Natural killer cell (primary cell): ENCODE measurements at regions not wholly inside any gene's neighbourhood (a gene's known extent, or its start where the extent isn't known, plus 50 kb on each side); places are given as distances from the start of the nearest gene placed in this dataset.

Experiments used
- ATAC-seq, 3 donors: fragments of 150-1000 bp in 2 of 3; fragments of 200-7000 bp in 1 of 3; cut with Tn5 transposase; 1 replicate in 1 of 3; 2 replicates in 2 of 3; pipeline ENCODE4 v1.10.0; 2021; ENCODE audit warnings: mild to moderate bottlenecking in 2 of 3, moderate library complexity in 2 of 3
- DNase-seq, 2 donors: peaks; one replicate each; pipeline versions ENCODE4 v3.0.0 to v3.0.0-alpha.2; 2013 to 2021; ENCODE audit warnings: mixed read lengths in 1 of 2
- H3K27ac ChIP-seq: one replicate; pipeline ENCODE4 v1.5.1; 2013; ENCODE audit warnings: mild to moderate bottlenecking, low read length
- H3K27me3 ChIP-seq: one replicate; pipeline ENCODE4 v1.6.1; 2013; ENCODE audit warnings: low read length; ENCODE audit not compliant: control insufficient read depth, insufficient read depth
- H3K36me3 ChIP-seq: one replicate; pipeline ENCODE4 v1.6.1; 2013; ENCODE audit warnings: low read length; ENCODE audit not compliant: control insufficient read depth, insufficient read depth
- H3K4me1 ChIP-seq: one replicate; pipeline ENCODE4 v1.6.1; 2013; ENCODE audit warnings: low read length; ENCODE audit not compliant: control insufficient read depth, insufficient read depth
- H3K4me3 ChIP-seq: one replicate; pipeline ENCODE4 v1.5.1; 2013; ENCODE audit warnings: low read length
- H3K9me3 ChIP-seq: one replicate; pipeline ENCODE4 v1.6.1; 2013; ENCODE audit warnings: low read length; ENCODE audit not compliant: control insufficient read depth, insufficient read depth
- H3K27ac Mint-ChIP-seq, 2 donors: one replicate each; pipeline ENCODE4 v1.8.0; 2022; ENCODE audit warnings: mild to moderate bottlenecking in 2 of 2, mixed read lengths in 2 of 2, moderate library complexity in 1 of 2
- H3K27me3 Mint-ChIP-seq, 2 donors: one replicate each; pipeline ENCODE4 v1.8.0; 2022; ENCODE audit warnings: low read depth in 2 of 2, mixed read lengths in 2 of 2
- H3K36me3 Mint-ChIP-seq: one replicate; pipeline ENCODE4 v1.8.0; 2022; ENCODE audit warnings: mixed read lengths
- H3K4me1 Mint-ChIP-seq, 2 donors: one replicate each; pipeline ENCODE4 v1.8.0; 2022; ENCODE audit warnings: mixed read lengths in 2 of 2
- H3K4me3 Mint-ChIP-seq: one replicate; pipeline ENCODE4 v1.8.0; 2022; ENCODE audit warnings: mild to moderate bottlenecking, moderate library complexity, mixed read lengths
- H3K9me3 Mint-ChIP-seq, 2 donors: one replicate each; pipeline ENCODE4 v1.8.0; 2022; ENCODE audit warnings: mixed read lengths in 2 of 2
- WGBS: methylation state at CpG from one replicate; pipeline ENCODE4 v1.1.7; 2013; ENCODE audit warnings: missing lambda C conversion rate; ENCODE audit not compliant: insufficient coverage; 5-methylcytosine and 5-hydroxymethylcytosine counted together
- intact Hi-C: fragments of 100-400 bp; cut with micrococcal nuclease; formaldehyde crosslinking; loops from one replicate; pipeline ENCODE4 v1.14.2; 2022
- TF ChIP-seq, protein P1 (sequence below): fragments of 200-600 bp; IDR thresholded peaks from one replicate; pipeline ENCODE4 v1.8.0; 2022; ENCODE audit warnings: antibody characterized with exemption

GRCh38 chr12:114884575-114884974 is 200.6 kb upstream of the TBX3 start:
- Histone ChIP-seq H3K4me3 (no peak overlapping the region), H3K27ac (no peak overlapping the region), H3K36me3 (no peaks in the 10 kb centered on the region), H3K9me3 (no peaks in the 10 kb centered on the region), H3K4me1 (no peaks in the 10 kb centered on the region), H3K27me3 (no peaks in the 10 kb centered on the region)
- peaks cover 0 to 5% of the 10 kb centered on the region in 2 donors for H3K9me3 Mint-ChIP-seq
- H3K36me3 Mint-ChIP-seq = no peaks in the 10 kb centered on the region
- intact Hi-C loops = no loop called here
- H3K4me3 Mint-ChIP-seq = no peak overlapping the region
- WGBS = 87% methylated on average over 5 of the region's 6 CpGs
- no peaks in the 10 kb centered on the region for H3K4me1 Mint-ChIP-seq
- DNase-seq = no peak
- TF ChIP-seq, protein P1, sequence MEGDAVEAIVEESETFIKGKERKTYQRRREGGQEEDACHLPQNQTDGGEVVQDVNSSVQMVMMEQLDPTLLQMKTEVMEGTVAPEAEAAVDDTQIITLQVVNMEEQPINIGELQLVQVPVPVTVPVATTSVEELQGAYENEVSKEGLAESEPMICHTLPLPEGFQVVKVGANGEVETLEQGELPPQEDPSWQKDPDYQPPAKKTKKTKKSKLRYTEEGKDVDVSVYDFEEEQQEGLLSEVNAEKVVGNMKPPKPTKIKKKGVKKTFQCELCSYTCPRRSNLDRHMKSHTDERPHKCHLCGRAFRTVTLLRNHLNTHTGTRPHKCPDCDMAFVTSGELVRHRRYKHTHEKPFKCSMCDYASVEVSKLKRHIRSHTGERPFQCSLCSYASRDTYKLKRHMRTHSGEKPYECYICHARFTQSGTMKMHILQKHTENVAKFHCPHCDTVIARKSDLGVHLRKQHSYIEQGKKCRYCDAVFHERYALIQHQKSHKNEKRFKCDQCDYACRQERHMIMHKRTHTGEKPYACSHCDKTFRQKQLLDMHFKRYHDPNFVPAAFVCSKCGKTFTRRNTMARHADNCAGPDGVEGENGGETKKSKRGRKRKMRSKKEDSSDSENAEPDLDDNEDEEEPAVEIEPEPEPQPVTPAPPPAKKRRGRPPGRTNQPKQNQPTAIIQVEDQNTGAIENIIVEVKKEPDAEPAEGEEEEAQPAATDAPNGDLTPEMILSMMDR = no peak
- H3K27ac Mint-ChIP-seq = no peak overlapping the region
- ATAC-seq = no peak
- no peaks in the 10 kb centered on the region for H3K27me3 Mint-ChIP-seq

- 80% methylated on average over 4 of the region's 4 CpGs for WGBS
- H3K9me3 ChIP-seq = no peaks in the 10 kb centered on the region
- H3K27me3 ChIP-seq = no peaks in the 10 kb centered on the region
- ATAC-seq (no peak), DNase-seq (no peak)
- H3K36me3 ChIP-seq = no peaks in the 10 kb centered on the region
- no peak overlapping the region for H3K4me3 Mint-ChIP-seq
- no peak overlapping the region for H3K4me3 ChIP-seq
- H3K27ac ChIP-seq = no peak overlapping the region
- TF ChIP-seq, protein P1 = no peak
- H3K4me1 Mint-ChIP-seq = no peaks in the 10 kb centered on the region
- intact Hi-C loops = no loop called here
- no peaks in the 10 kb centered on the region for H3K4me1 ChIP-seq
- no peaks in the 10 kb centered on the region for H3K27me3 Mint-ChIP-seq
- H3K27ac Mint-ChIP-seq = no peak overlapping the region
- H3K9me3 Mint-ChIP-seq = peaks cover 2 to 8% of the 10 kb centered on the region in 2 donors
- H3K36me3 Mint-ChIP-seq = no peaks in the 10 kb centered on the region
Observed at GRCh38 chr12:114882083-114882482, 198.1 kb upstream of the TBX3 start.

GRCh38 chr12:114879354-114879753 is 195.4 kb upstream of the TBX3 start:
- DNase-seq = no peak
- Mint-ChIP-seq H3K4me1 (no peaks in the 10 kb centered on the region), H3K27me3 (no peaks in the 10 kb centered on the region), H3K36me3 (no peaks in the 10 kb centered on the region), H3K27ac (no peak overlapping the region), H3K4me3 (no peak overlapping the region), H3K9me3 (peaks cover 2 to 5% of the 10 kb centered on the region in 2 donors)
- Histone ChIP-seq H3K4me3 (no peak overlapping the region), H3K36me3 (no peaks in the 10 kb centered on the region), H3K27me3 (no peaks in the 10 kb centered on the region), H3K4me1 (no peaks in the 10 kb centered on the region), H3K9me3 (no peaks in the 10 kb centered on the region), H3K27ac (no peak overlapping the region)
- TF ChIP-seq, protein P1 = no peak
- 91% methylated on average over 4 of the region's 4 CpGs for WGBS
- ATAC-seq = no peak
- intact Hi-C loops = no loop called here

DNA sequence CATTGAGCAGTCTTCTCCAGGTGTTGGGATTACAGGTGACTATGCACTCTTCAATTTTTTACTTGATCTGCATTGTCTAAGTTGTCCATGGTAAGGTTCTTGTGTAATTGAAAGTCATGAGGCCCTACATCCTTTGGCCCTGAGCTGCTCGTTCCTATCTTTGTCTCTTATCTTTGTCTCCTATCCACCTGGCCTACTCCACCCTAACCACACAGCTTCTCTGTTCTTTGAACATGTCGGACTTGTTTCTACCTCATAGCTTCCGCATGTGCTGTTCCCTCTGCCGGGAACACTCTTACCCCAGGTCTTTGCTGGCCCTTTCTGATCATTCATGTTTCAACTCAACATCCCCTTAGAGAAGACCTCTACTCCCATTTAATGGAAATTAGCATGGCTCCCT is 194.8 kb upstream of the TBX3 start:
- H3K27me3 Mint-ChIP-seq = no peaks in the 10 kb centered on the region
- Histone ChIP-seq H3K27me3 (no peaks in the 10 kb centered on the region), H3K9me3 (no peaks in the 10 kb centered on the region), H3K4me1 (no peaks in the 10 kb centered on the region), H3K27ac (no peak overlapping the region), H3K4me3 (no peak overlapping the region), H3K36me3 (no peaks in the 10 kb centered on the region)
- DNase-seq (no peak), ATAC-seq (no peak)
- WGBS = 82% methylated on average over 4 of the region's 4 CpGs
- intact Hi-C loops = no loop called here
- no peaks in the 10 kb centered on the region for H3K36me3 Mint-ChIP-seq
- TF ChIP-seq, protein P1 = no peak
- H3K4me1 Mint-ChIP-seq = no peaks in the 10 kb centered on the region
- H3K4me3 Mint-ChIP-seq = no peak overlapping the region
- H3K27ac Mint-ChIP-seq = no peak overlapping the region
- H3K9me3 Mint-ChIP-seq = peaks cover 2 to 5% of the 10 kb centered on the region in 2 donors
